K562 (cell line): ENCODE measurements at regions not wholly inside any gene's neighbourhood (a gene's known extent, or its start where the extent isn't known, plus 50 kb on each side); places are given as distances from the start of the nearest gene placed in this dataset.
A peak's percentile ranks its signal among the peaks of the same experiment; 100 is the strongest.

Source experiments
- ATAC-seq: fragments of 200-7000 bp; cut with Tn5 transposase; 3 replicates; pipeline ENCODE4 v1.9.1; 2020; ENCODE audit warnings: moderate library complexity
- BruUV-seq: library from RNA; stranded (reverse); fragments of 400-500 nt; replicated peaks from 2 replicates; lab custom pipeline; 2021; lab: Mats Ljungman, UMichigan
- CTCF ChIA-PET: fragments of 300-600 bp; formaldehyde crosslinking; extraction: SDS; loops from one replicate; lab custom pipeline; 2021; ENCODE audit warnings: low intra/inter-chr PET ratio; lab: Yijun Ruan, JAX
- POLR2A ChIA-PET: fragments of 300-600, 350-650 bp; sonication (Branson Sonifier 250); formaldehyde crosslinking; extraction: SDS; loops from one replicate; lab custom pipeline; 2021; ENCODE audit warnings: antibody characterized with exemption, inconsistent platforms; lab: Yijun Ruan, JAX
- DNase-seq, 4 experiments: peaks; one replicate each; pipeline versions ENCODE4 v3.0.0 to v3.0.0-alpha.2; 2011 to 2018; ENCODE audit warnings: low spot score in 3 of 4, mixed read lengths in 3 of 4; ENCODE audit errors: extremely low read depth in 1 of 4
- FAIRE-seq: peaks from 2 replicates; lab custom pipeline; 2011; peaks lifted over from hg19 to GRCh38; lab: Jason Lieb, UNC
- H2AFZ ChIP-seq: 2 replicates; pipeline ENCODE4 v1.6.0; 2011; ENCODE audit warnings: low read depth, low read length, control low read depth, inconsistent platforms
- H3K27ac ChIP-seq: fragments of 200-600 bp; 3 replicates; pipeline ENCODE4 v1.8.0; 2011; ENCODE audit warnings: low read depth, mild to moderate bottlenecking, control low read depth, inconsistent platforms, low read length, moderate library complexity, mixed read lengths; ENCODE audit errors: extremely low read depth
- H3K27me3 ChIP-seq, 2 experiments: fragments of 300-600 bp in 1 of 2; 2 replicates in 1 of 2; 3 replicates in 1 of 2; pipeline versions ENCODE4 v1.6.0 to v1.8.0; 2011; ENCODE audit warnings: inconsistent platforms in 2 of 2, low read length in 2 of 2, mild to moderate bottlenecking in 1 of 2, mixed read lengths in 1 of 2, moderate library complexity in 1 of 2; ENCODE audit not compliant: control insufficient read depth in 2 of 2, insufficient read depth in 2 of 2
- H3K36me3 ChIP-seq: fragments of 300-600 bp; 3 replicates; pipeline ENCODE4 v1.8.0; 2011; ENCODE audit warnings: mild to moderate bottlenecking, low read length, inconsistent platforms; ENCODE audit not compliant: control insufficient read depth, insufficient read depth
- H3K4me1 ChIP-seq, 2 experiments: fragments of 200-600 bp in 1 of 2; replicated peaks in 1 of 2; 2 replicates in 1 of 2; 3 replicates in 1 of 2; pipeline versions ENCODE4 v1.5.1 to v1.8.0; 2011; ENCODE audit warnings: inconsistent platforms in 2 of 2, low read length in 2 of 2, mild to moderate bottlenecking in 1 of 2, mixed read lengths in 1 of 2, moderate library complexity in 1 of 2; ENCODE audit not compliant: control insufficient read depth in 2 of 2, insufficient read depth in 2 of 2
- H3K4me2 ChIP-seq: 2 replicates; pipeline ENCODE4 v1.6.1; 2011; ENCODE audit warnings: low read length, control low read depth, inconsistent platforms, mixed read lengths; ENCODE audit not compliant: insufficient read depth
- H3K4me3 ChIP-seq: fragments of 200-600 bp; sonication (generic), shearing (Covaris generic); 2 replicates; pipeline ENCODE4 v1.5.1; 2016; ENCODE audit warnings: control low read depth, inconsistent platforms
- H3K79me2 ChIP-seq: fragments of 200-600 bp; 3 replicates; pipeline ENCODE4 v1.8.0; 2011; ENCODE audit warnings: low read length, inconsistent platforms; ENCODE audit not compliant: control insufficient read depth, insufficient read depth
- H3K9ac ChIP-seq, 2 experiments: 2 replicates each; pipeline versions ENCODE4 v1.6.0 to v1.6.1; 2011; ENCODE audit warnings: low read depth in 2 of 2, low read length in 2 of 2, control low read depth in 1 of 2, inconsistent platforms in 1 of 2, mild to moderate bottlenecking in 1 of 2, mixed read lengths in 1 of 2; ENCODE audit not compliant: insufficient read depth in 1 of 2
- H3K9me1 ChIP-seq: one replicate; pipeline ENCODE4 v1.6.0; 2011; ENCODE audit warnings: inconsistent platforms, mild to moderate bottlenecking, low read length, moderate library complexity; ENCODE audit not compliant: control insufficient read depth, insufficient read depth
- H3K9me3 ChIP-seq: replicated peaks from 2 replicates; pipeline ENCODE4 v1.5.1; 2011; ENCODE audit warnings: low read depth, low read length, inconsistent platforms; ENCODE audit not compliant: control insufficient read depth, insufficient read depth
- H4K20me1 ChIP-seq: replicated peaks from 2 replicates; pipeline ENCODE4 v1.6.1; 2011; ENCODE audit warnings: low read length, inconsistent platforms, mixed read lengths; ENCODE audit not compliant: control insufficient read depth, insufficient read depth
- ATF3 ChIP-seq, 2 experiments: fragments of 450-650 bp in 1 of 2; sonication (generic) in 1 of 2; formaldehyde crosslinking in 1 of 2; IDR thresholded peaks in 1 of 2; conservative IDR thresholded peaks in 1 of 2; 2 replicates each; pipeline versions ENCODE4 v1.6.1 to v1.8.1; 2016 to 2023; ENCODE audit warnings: mild to moderate bottlenecking in 2 of 2, moderate library complexity in 2 of 2, inconsistent platforms in 1 of 2, missing genetic modification reagents in 1 of 2
- FOSL1 ChIP-seq: fragments of 200-800 bp; sonication (Bioruptor generic); conservative IDR thresholded peaks from 2 replicates; pipeline ENCODE4 v1.6.1; 2016; ENCODE audit warnings: missing genetic modification characterization, missing compliant biosample characterization
- HNRNPH1 ChIP-seq: fragments of 200-400 bp; formaldehyde crosslinking; optimal IDR thresholded peaks from 2 replicates; pipeline ENCODE3; 2017; ENCODE audit warnings: low read depth, mild to moderate bottlenecking, low read length, moderate library complexity
- JUN ChIP-seq, 2 experiments: sonication (generic) in 1 of 2; formaldehyde crosslinking in 1 of 2; IDR thresholded peaks; 2 replicates each; pipeline versions ENCODE4 v1.6.1 to v1.8.0; 2012 to 2022; ENCODE audit warnings: borderline replicate concordance in 2 of 2, mild to moderate bottlenecking in 2 of 2, improper control_type of control experiment in 1 of 2, low read depth in 1 of 2, low read length in 1 of 2, missing genetic modification reagents in 1 of 2
- JUND ChIP-seq, 2 experiments: IDR thresholded peaks; 2 replicates in 1 of 2; 3 replicates in 1 of 2; pipeline ENCODE4 v1.6.1; 2011; ENCODE audit warnings: borderline replicate concordance in 2 of 2, low read depth in 2 of 2, low read length in 2 of 2, improper control_type of control experiment in 1 of 2, missing biosample characterization in 1 of 2, missing genetic modification characterization in 1 of 2, missing genetic modification reagents in 1 of 2
- PTBP1 ChIP-seq: fragments of 200-400 bp; formaldehyde crosslinking; IDR thresholded peaks from 2 replicates; pipeline ENCODE4 v1.6.1; 2017; ENCODE audit warnings: low read depth, low read length
- RBM34 ChIP-seq: fragments of 200-400 bp; formaldehyde crosslinking; IDR thresholded peaks from 2 replicates; pipeline ENCODE4 v1.6.1; 2018; ENCODE audit warnings: low read length, borderline replicate concordance; ENCODE audit not compliant: insufficient read depth
- REST ChIP-seq, 2 experiments: fragments of 450-650 bp; formaldehyde crosslinking in 1 of 2; IDR thresholded peaks; 2 replicates each; pipeline versions ENCODE4 v1.4.0 to v1.6.1; 2014 to 2020; ENCODE audit warnings: mild to moderate bottlenecking in 2 of 2, borderline replicate concordance in 1 of 2, low read depth in 1 of 2
- WGBS: fragments of 100-300 bp; shearing (Covaris generic); methylation state at CpG from one replicate; pipeline ENCODE4 v1.1.6; 2016; ENCODE audit warnings: low coverage, mixed read lengths; ENCODE audit not compliant: insufficient coverage; ENCODE audit errors: missing lambda C conversion rate; 5-methylcytosine and 5-hydroxymethylcytosine counted together
- in situ Hi-C: fragments of 300-500 bp; cut with MboI; formaldehyde crosslinking; loops from 4 replicates; pipeline ENCODE4 v1.15.0; 2018; ENCODE audit warnings: inconsistent platforms, mixed read lengths
- intact Hi-C: fragments of 100-400 bp; cut with micrococcal nuclease; formaldehyde crosslinking; loops from 2 replicates; pipeline ENCODE4 v1.14.2; 2022
- TF ChIP-seq, protein P1 (sequence below), 2 experiments: fragments of 450-650 bp; IDR thresholded peaks; 2 replicates each; pipeline ENCODE4 v1.6.1; 2016

GRCh38 chr3:124492824-124493223 is 237.4 kb upstream of the UMPS start:
- Histone ChIP-seq H3K4me3 (no peak overlapping the region), H3K9me1 (no peaks in the 10 kb centered on the region), H3K4me1 (no peaks in the 10 kb centered on the region), H2AFZ (no peak overlapping the region), H3K4me2 (no peak overlapping the region), H3K9me3 (no peaks in the 10 kb centered on the region), H3K27ac (no peak overlapping the region), H3K79me2 (no peaks in the 10 kb centered on the region), H4K20me1 (no peaks in the 10 kb centered on the region), H3K36me3 (no peaks in the 10 kb centered on the region), H3K9ac (no peak overlapping the region), H3K27me3 (no peaks in the 10 kb centered on the region)
- ChIA-PET CTCF (interaction anchor here (1.0 kb wide), 1 partner anchor 58 kb away, joined by 3 read pairs; no protein-coding TSS in a partner anchor), POLR2A (no interaction called here)
- no peak for FAIRE-seq
- in situ Hi-C loops (no loop called here), intact Hi-C loops (loop anchor here (5.0 kb wide), 1 partner anchor 59 kb away; no protein-coding TSS in a partner anchor)
- BruUV-seq = no TSS peak
- peak; percentile 43 to 53 (median 46) for DNase-seq
- peak; percentile 76 for ATAC-seq
- WGBS = 3% methylated on average over 4 of the region's 4 CpGs
- no peak for TF ChIP-seq REST (IDR thresholded peaks at IDR 0.05; ENCODE audit: borderline replicate concordance)
- TF ChIP-seq REST (CRISPR knock-in tag; IDR thresholded peaks at IDR 0.05; ENCODE audit: low read depth) = no peak
- TF ChIP-seq PTBP1 = no peak
- TF ChIP-seq ATF3 (IDR thresholded peaks at IDR 0.05) = peak; percentile 73
- TF ChIP-seq ATF3 (CRISPR knock-in tag; conservative IDR thresholded peaks at IDR 0.05) = no peak
- no peak for TF ChIP-seq HNRNPH1
- TF ChIP-seq, protein P1, sequence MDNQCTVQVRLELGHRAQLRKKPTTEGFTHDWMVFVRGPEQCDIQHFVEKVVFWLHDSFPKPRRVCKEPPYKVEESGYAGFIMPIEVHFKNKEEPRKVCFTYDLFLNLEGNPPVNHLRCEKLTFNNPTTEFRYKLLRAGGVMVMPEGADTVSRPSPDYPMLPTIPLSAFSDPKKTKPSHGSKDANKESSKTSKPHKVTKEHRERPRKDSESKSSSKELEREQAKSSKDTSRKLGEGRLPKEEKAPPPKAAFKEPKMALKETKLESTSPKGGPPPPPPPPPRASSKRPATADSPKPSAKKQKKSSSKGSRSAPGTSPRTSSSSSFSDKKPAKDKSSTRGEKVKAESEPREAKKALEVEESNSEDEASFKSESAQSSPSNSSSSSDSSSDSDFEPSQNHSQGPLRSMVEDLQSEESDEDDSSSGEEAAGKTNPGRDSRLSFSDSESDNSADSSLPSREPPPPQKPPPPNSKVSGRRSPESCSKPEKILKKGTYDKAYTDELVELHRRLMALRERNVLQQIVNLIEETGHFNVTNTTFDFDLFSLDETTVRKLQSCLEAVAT (IDR thresholded peaks at IDR 0.05) = no peak
- TF ChIP-seq FOSL1 (tag) = peak; percentile 56
- TF ChIP-seq JUN (IDR thresholded peaks at IDR 0.05; ENCODE audit: borderline replicate concordance, low read depth, low read length) = peak; percentile 65
- no peak for TF ChIP-seq JUN (CRISPR knock-in tag; IDR thresholded peaks at IDR 0.05; ENCODE audit: borderline replicate concordance)
- TF ChIP-seq RBM34 = no peak
- peak; percentile 85 for TF ChIP-seq JUND (IDR thresholded peaks at IDR 0.05; ENCODE audit: borderline replicate concordance, low read depth, low read length)
- TF ChIP-seq JUND (tag; IDR thresholded peaks at IDR 0.05; ENCODE audit: borderline replicate concordance, low read depth, low read length) = peak; percentile 87
